ENCODE measurements at regions not wholly inside any gene's neighbourhood (a gene's known extent, or its start where the extent isn't known, plus 50 kb on each side); places are given as distances from the start of the nearest gene placed in this dataset.

DNA sequence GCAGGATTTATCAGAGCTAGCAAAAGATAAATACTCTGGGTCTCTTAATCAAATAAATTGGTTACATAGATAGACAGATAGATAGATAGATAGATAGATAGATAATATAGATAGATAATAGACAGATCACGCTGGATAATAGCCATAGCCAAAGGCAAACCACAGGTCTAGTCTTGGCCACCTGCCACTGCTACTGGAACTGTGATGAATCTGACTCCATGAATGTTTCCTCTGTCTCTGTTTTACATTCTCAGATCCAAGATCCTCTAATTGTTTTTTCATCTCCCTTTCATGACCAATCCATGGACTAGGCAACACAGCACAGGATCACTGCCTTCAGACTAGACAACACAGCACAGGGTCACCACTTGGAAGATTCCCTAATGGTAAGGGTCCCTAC is 444.7 kb upstream of the NFIA start:
- H2BK120ac ChIP-seq (replicated peaks; ENCODE audit: low read depth, low read length) = no peak overlapping the region
- H3K79me2 ChIP-seq (ENCODE audit: control insufficient read depth in 1 of 2, insufficient read depth in 2 of 2, low read length in 2 of 2) = no peaks in the 10 kb centered on the region
- H3K9ac ChIP-seq (replicated peaks in 1 of 4; ENCODE audit: extremely low read depth in 1 of 4, low read depth in 3 of 4, low read length in 3 of 4) = no peak overlapping the region
- H2BK20ac ChIP-seq (ENCODE audit: low read length) = no peak overlapping the region
- H3K9me3 ChIP-seq (ENCODE audit: insufficient read depth in 2 of 2, low read depth in 1 of 2, low read length in 1 of 2) = no peaks in the 10 kb centered on the region
- H4K20me1 ChIP-seq (replicated peaks in 1 of 2; ENCODE audit: control insufficient read depth in 1 of 2, insufficient read depth in 2 of 2, low read length in 2 of 2) = no peaks in the 10 kb centered on the region
- H3K4me3 ChIP-seq (ENCODE audit: extremely low read depth in 1 of 4, insufficient read depth in 2 of 4, low read depth in 3 of 4, low read length in 4 of 4) = no peak overlapping the region
- FAIRE-seq (no peak), DNase-seq (ENCODE audit: low read depth in 1 of 2, low spot score in 2 of 2) (no peak)
- no peak overlapping the region for H2AK5ac ChIP-seq (ENCODE audit: low read depth, low read length)
- no peak overlapping the region for H3K4ac ChIP-seq (replicated peaks; ENCODE audit: insufficient read length, low read depth, low read length)
- H2BK15ac ChIP-seq (ENCODE audit: low read length) = no peak overlapping the region
- no peak overlapping the region for H3K27ac ChIP-seq (ENCODE audit: low read depth, low read length)
- no peaks in the 10 kb centered on the region for H3K27me3 ChIP-seq (replicated peaks in 1 of 4; ENCODE audit: control insufficient read depth in 3 of 4, extremely low read depth in 1 of 4, insufficient read depth in 3 of 4, low read length in 3 of 4)
- H2AFZ ChIP-seq (ENCODE audit: low read length) = no peak overlapping the region
- WGBS, 2 experiments (ENCODE audit: extremely low coverage in 1 of 2, insufficient coverage in 1 of 2, insufficient read length in 1 of 2, insufficient replicate concordance in 2 of 2, low coverage in 1 of 2, low lambda C conversion rate in 2 of 2, missing lambda C conversion rate in 1 of 2) = 88% methylated on average over 1 of the region's 1 CpG; no CpG with 5 or more reads in 1 of the 2 experiments
- H3K36me3 ChIP-seq (ENCODE audit: control insufficient read depth in 2 of 4, insufficient read depth in 4 of 4, low read length in 3 of 4) = no peaks in the 10 kb centered on the region
- H3K18ac ChIP-seq (ENCODE audit: extremely low read depth, low read length) = no peak overlapping the region
- ChIA-PET CTCF (ENCODE audit: partially characterized antibody) (no interaction called here), POLR2A (ENCODE audit: partially characterized antibody) (no interaction called here)
- no peaks in the 10 kb centered on the region for H3K79me1 ChIP-seq (ENCODE audit: low read depth, low read length)
- H3K23ac ChIP-seq (ENCODE audit: insufficient read length) = no peak overlapping the region
- no peaks in the 10 kb centered on the region for H3K23me2 ChIP-seq (ENCODE audit: low read depth, low read length)
- no peak overlapping the region for H2BK5ac ChIP-seq (ENCODE audit: low read depth, low read length)
- no peak overlapping the region for H4K91ac ChIP-seq (replicated peaks; ENCODE audit: insufficient read length, low read length)
- TF ChIP-seq SIX5 (IDR thresholded peaks at IDR 0.05; ENCODE audit: low read depth, low read length) (no peak), RBBP5 (IDR thresholded peaks at IDR 0.05; ENCODE audit: borderline replicate concordance, low read depth, low read length) (no peak), POLR2AphosphoS5 (IDR thresholded peaks at IDR 0.05; ENCODE audit: low read depth, low read length) (no peak)
- TF ChIP-seq, protein P1, sequence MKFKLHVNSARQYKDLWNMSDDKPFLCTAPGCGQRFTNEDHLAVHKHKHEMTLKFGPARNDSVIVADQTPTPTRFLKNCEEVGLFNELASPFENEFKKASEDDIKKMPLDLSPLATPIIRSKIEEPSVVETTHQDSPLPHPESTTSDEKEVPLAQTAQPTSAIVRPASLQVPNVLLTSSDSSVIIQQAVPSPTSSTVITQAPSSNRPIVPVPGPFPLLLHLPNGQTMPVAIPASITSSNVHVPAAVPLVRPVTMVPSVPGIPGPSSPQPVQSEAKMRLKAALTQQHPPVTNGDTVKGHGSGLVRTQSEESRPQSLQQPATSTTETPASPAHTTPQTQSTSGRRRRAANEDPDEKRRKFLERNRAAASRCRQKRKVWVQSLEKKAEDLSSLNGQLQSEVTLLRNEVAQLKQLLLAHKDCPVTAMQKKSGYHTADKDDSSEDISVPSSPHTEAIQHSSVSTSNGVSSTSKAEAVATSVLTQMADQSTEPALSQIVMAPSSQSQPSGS (IDR thresholded peaks at IDR 0.05; ENCODE audit: low read length) = no peak
- 0 out of 7 replicates have a peak, but pooled peaks cover 0 to 2% (median 0%) of the 10 kb centered on the region in 4 experiments for H3K4me1 ChIP-seq (replicated peaks in 1 of 4; ENCODE audit: control insufficient read depth in 3 of 4, insufficient read depth in 4 of 4, low read length in 3 of 4)
- no peak overlapping the region for H4K8ac ChIP-seq (ENCODE audit: extremely low read depth, insufficient read depth, low read length)
- H3K56ac ChIP-seq (replicated peaks; ENCODE audit: insufficient read length, low read depth, low read length) = no peak overlapping the region
- no peak overlapping the region for H4K5ac ChIP-seq (ENCODE audit: insufficient read length, low read depth, low read length)
- no peak overlapping the region for H2BK12ac ChIP-seq (ENCODE audit: low read depth, low read length)
- no peak overlapping the region for H3K14ac ChIP-seq (ENCODE audit: insufficient read length)
- H3K4me2 ChIP-seq (ENCODE audit: insufficient read depth in 1 of 2, low read depth in 2 of 2, low read length in 2 of 2) = no peak overlapping the region
